CD4-positive, alpha-beta T cell treated with Interleukin-15 for 4 hours (primary cell): ENCODE measurements at regions not wholly inside any gene's neighbourhood (a gene's known extent, or its start where the extent isn't known, plus 50 kb on each side); places are given as distances from the start of the nearest gene placed in this dataset.

Experiments
- DNase-seq: peaks from one replicate; pipeline ENCODE4 v3.0.0-alpha.2; 2020; ENCODE audit warnings: low spot score

DNA sequence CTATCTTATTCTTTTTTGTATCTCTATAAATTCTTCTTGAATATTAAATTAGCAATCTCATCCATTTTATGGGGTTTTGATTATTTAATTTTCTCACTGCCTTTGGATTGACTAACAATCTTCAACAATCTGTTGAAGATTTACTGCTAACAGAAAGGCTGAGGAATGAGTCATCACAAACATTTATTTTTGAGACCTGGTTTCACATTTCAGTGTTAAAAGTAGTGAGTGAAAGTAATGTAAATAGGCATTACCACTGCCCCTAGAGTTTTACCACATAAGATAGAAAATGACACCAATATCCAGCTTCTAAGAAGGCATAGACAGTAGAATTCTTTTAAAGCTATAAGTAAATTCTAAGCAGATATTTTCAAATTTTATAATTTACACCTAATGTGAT is 472.8 kb downstream of the OLFM4 start:
- no peak for DNase-seq

DNA sequence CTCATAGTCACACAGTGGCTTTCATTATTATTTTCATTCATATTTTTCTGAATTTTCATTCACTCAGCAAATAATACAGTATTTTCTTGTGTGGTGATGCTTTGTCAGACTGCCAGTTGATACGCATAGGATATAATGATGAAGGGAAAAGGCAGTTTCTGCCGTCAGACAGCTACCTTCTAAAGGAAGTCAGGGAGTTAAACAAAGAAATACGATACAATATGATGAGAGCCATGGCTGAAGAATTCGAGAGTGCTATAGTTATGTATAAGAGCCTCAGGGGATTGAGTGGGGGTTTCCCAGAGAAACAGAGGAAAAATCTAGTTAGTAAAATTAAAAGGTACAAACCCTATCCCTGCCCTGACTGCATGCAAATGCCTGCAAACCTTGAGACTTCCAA is 479.1 kb downstream of the OLFM4 start:
- DNase-seq: no peak

DNA sequence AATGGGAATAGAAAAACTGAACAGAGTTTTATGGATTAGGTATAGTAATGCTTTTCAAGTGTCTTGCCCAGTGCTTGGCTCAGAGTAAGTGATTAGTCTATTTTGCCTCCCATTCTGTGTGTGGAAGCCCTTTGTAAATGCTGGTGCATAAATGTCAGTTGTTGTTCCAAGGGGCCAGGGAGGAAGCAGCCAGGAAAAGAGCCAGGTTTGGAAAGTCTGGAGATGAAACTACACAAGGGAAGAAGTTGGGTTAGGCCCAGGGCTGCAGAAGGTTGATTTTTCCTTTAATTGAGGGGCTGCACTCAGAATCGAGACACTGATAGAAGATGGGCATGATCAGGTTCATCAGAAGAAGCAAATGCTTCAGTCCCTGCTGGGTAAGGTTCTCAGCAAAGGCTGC is 484.0 kb downstream of the OLFM4 start:
- DNase-seq: no peak

DNA sequence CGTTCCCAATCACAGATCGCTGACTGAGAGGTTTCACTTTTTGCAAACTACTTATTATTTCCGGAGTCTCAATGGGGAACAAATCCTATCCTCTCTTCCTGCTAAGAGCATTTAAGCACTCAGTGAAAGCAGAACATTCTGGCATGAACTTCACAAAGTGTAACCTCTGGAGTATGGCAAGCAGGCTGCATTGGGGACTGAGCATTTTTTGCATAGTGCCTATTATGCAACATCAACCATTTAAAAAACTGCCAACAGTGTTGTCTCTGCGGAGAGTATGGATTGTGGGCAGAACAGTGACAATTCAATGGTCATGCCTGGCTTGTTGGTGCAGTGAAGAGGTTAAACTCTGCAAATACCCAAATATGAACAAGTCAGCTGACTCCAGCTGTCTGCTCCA is 484.6 kb downstream of the OLFM4 start:
- no peak for DNase-seq

DNA sequence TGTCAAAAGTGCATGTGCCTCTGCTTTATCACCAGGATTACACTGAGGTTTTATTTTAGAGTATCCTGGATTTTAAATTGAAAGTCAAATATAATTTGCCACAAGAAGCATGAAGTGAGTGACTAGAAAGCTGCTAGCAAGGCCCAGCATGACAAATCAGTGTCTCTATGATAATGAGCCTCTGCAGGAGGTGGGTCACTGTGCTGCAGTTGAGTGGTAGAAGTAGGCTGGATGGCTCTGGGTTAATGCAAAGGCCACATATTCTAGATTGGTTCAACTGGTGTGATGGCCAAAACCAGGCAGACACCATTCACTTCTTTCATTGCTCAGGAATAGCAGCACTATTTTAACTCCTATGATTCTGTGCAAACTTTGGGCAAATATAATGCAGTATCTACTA is 491.5 kb downstream of the OLFM4 start:
- no peak for DNase-seq

DNA sequence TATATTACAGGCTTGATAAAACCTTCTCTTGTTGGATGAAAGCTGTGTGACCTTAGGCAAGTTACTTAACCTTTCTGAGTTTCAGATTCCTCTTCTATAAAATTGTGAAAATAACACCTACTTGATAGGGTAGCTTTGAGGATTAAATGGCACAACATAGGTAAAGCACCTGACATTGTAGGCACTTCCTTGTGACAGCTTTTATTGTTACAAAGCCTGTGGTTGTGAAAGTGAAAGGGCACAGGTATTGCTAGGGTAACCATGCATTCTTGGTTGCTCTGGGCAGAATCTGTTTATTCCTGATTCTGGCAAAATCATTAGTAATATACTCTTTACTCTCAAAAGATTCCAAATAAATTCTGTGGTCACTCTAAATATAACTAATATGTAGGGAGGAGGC is 493.4 kb downstream of the OLFM4 start:
- DNase-seq: no peak

DNA sequence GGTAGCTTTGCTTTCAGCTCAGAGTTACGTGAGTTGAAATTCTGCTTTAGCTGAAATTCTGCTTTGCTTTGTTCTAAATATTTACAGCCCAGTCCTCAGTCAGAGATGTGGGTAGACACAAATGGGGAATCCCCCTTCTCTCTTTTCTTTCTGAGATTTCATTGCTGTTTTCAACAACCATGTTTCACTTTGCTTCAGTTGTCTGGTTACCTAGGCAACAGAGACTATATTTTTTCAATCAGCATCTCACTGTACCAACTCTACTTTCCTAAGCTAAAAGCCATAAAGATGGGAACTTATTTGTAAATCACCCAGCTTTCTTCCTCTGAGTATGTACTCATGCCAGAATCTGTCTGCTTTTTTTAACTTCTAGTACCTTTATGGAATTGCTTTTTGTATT is 509.0 kb downstream of the OLFM4 start:
- no peak for DNase-seq

DNA sequence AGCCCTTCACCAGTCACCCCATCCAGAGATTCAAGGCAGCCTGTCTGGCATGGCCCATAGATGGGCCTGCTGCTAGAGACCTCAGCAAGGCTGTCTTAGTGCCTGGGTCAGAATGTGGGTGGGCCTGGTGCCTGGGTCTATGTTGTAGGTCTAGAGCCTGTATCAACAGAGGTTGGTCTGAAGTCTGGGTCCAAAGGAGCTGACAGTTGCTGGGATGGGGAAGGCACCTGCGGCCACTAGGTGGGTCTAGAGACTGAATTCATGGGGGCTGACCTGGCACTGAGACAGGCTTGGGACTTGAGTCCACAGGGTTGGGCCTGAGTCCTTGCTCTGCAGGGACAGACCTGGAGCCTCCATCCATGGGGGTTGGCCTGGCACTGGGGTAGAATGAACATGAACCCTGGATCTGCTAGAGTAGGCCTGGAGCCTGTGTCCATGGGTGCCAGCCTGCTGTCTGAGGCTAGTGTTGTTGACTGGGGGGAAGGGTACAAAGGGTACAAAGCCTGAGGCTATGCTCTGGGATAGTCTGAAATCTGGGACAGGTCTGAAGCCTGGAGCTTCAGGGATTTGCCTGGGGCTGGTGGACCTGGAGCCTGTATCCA is 516.8 kb downstream of the OLFM4 start:
- no peak for DNase-seq

DNA sequence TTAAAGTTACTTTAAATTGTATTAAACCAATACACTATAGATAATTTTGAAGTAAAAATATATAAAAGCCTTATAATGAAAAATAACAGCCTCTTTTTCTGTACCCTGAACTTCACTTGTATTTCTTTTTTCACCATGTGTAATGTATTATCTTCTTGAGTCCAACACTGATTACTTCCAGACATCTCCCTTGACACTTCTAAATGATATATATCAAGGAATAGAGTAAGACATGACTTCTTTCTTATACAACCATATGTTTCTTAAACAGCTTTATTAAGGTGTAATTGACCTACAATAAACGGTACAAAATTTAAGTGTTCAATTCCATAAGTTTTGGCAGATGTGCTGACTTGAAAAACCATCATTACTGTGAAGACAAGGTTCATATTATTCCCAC is 531.9 kb downstream of the OLFM4 start:
- no peak for DNase-seq

DNA sequence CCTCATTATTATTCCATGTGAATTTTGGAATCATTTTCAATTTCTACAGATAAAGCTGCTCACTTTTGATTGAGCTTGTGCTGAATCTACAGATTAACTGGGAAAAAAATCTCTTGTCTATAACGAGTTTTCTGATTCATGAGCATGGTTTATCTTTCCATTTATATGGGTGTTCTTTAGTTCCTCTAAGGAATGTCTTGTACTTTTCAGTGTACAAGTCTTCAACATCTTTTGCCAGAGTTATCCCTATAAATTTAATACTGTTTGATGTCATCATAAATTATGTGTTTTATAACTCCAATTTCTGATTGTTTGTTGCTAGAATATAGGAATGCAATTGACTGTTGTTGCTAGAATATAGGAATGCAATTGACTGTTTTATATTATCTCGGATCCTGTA is 533.8 kb downstream of the OLFM4 start:
- no peak for DNase-seq

DNA sequence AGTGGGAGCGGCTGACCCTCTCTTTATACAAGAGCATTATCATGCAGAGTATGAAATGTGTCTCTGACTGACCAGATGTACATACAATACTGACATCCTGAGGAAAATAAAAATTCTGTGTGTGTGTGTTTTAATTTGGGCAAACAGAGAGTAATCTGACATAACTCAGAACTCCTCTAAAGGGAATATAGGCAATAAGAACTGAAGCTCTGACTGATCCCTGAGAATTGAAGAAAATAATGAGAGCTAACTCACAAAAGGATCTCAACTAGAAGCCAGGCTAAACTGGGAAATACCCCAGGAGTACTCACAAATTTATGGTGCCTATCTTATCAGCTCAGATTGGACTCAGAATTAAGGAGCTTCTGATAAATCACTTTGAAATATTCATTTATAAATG is 539.9 kb downstream of the OLFM4 start:
- no peak for DNase-seq

DNA sequence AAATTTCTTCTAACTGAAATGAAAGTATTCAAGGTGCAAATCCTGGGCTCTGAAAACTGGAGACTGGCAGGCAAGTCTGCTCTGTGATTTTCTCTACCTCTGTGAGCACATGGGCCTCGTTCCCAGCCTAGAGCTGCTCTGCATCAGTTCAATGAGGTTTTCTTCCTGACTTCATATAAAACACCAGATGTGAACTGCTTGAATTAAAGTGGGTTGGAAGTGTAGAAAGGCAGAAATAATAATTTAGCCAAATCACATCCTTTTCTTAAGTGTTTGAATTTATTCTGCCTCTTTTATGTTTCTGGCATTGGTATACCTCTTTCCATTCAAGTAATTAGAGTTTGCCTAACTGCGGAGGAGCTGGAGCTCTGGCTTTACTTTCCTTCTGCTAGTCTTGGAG is 540.8 kb downstream of the OLFM4 start:
- DNase-seq: no peak

DNA sequence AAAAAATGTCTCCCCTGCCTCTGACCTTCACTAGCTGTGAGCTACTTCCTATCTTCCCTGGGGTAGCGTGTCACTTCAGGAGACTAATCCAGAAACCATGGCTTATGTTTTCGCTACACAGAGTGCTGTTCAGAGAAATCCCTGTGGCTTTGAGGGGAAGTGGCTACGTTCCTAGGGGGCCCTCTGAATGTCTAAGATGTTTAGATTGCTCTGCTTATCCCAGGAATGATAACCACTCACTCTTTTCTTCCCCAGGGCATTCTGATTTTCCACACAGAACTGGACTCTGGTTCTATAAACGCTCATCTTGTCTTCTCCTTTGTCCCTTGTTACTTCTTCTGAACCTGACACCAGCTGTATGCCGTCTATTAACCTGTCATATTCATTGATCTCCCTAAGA is 572.5 kb downstream of the OLFM4 start:
- no peak for DNase-seq

DNA sequence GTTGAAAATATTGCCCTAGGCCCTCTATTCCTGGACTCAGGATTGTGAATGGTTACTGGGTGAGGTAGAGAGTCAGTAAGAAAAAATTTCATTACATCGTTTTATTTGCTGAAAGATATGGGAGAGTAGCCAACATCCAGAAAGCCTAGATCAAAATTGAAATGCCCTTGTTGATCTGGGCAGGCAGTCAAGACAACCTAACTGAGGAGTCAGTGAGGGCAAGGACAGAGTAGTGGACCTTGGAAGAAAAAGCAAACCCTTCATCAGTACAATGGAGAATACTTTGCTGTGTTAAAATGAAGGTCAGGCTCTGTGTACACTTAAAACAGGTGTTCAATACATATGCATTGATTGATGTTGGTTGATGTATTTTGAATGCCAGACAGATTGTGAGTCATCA is 576.7 kb downstream of the OLFM4 start:
- no peak for DNase-seq

DNA sequence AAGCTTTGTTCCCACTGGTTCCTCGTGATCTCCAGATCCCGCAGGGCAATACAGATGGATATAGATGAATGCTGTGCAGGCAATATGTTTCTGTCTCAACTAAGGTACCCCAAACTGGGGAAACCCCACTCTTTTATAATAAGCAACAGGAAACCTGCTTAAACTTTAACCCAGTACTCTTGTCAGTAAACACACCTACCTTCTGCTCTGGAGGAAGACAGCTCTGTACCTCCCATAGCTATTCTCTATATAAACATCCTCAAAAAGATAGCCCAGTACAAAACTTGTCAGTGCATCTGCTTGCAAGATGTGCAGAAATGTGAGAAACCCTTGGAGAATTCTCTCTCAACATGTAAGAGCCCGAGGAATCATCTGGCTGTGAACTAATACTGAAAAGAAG is 583.6 kb downstream of the OLFM4 start:
- DNase-seq: no peak

DNA sequence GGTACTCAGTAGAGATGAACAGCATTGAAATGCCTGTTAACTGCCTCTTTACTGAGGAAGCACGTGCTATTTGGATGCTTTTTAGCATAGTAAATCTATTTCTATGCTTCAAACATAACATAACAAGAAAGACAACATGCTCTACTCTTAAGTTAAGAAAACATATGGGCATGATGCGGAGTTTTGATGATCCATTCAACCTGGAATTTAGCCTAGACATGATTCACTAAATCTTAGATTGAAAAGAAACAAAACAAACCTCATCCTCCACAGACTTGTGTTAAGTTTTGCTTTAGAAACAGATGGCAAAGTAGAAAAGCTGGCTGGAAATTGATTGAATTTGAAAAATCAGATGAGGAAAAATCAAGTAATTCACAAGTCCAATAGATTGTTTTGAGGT is 593.8 kb downstream of the OLFM4 start:
- no peak for DNase-seq

DNA sequence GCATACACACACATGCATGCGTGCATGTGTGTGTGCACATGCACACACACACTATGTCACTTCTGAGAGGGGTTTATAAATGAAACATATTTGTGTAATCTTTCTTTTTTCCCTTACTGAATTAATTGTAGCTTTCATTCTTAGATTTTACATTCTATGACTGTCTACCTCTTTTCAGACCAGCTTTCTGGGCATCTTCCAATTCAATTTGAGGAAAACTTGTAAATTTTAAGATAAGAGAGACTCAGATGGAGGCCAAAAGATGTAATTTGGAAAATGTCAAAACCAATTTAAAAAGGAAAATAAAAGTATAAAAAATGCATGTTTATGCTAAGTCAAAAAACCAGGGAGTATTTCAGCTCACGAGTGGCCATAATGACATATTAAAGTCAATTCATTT is 594.5 kb downstream of the OLFM4 start:
- no peak for DNase-seq

DNA sequence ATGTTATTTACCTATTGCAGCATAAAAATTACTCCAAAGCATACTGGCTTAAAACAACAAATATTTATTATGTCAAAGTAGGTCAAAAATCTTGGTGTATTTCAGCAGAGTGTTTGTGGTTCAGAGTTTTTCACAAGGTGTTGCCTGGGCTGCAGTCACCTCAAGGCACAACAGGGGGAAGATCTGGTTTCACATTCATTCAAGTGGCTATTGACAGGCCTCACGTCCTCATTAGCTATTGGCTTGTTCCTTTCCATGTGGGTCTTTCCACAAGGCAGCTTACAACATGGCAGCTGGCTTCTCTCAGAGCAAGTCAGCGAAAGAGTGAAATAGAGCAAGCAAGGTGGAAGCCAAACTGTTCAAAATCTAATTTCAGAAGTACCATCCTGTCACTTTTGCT is 602.9 kb downstream of the OLFM4 start:
- no peak for DNase-seq

DNA sequence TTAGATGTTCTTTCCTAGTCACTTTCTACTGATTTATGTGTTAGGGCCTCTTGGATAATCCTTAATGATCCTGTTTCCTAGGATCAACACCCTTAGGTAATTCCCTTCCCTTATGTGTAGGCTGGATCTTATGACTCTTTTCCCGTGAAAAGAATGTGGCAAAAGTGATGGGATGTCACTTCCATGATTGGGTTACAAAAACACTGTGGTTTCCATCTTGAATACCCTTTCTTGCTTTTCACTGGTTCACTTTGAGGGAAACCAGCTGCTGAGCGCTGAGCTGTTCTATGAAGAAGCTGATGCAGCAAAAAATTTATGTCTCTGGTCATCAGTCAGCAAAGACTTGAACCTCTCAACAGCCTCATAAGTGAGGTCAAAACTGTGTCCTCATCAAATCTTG is 609.4 kb downstream of the OLFM4 start:
- no peak for DNase-seq

DNA sequence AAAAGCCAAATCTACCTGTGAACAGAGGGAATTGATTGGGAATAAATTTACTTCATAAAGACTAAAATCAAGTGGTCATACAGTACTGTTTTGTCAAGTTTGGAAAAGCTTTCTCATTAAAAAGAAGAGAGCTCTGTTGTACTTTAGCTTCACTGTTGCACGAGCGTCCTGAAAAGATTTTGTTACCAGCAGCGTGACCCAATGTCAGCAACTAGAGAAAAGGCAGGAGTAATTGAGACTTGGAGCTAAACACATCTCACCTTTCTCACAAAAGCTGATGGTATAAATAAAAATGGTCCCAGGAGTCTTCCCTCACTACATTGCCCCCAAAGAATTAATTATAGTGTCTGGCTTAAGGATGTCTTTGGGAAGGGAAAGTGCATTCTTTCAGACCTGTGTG is 613.7 kb downstream of the OLFM4 start:
- DNase-seq: no peak

DNA sequence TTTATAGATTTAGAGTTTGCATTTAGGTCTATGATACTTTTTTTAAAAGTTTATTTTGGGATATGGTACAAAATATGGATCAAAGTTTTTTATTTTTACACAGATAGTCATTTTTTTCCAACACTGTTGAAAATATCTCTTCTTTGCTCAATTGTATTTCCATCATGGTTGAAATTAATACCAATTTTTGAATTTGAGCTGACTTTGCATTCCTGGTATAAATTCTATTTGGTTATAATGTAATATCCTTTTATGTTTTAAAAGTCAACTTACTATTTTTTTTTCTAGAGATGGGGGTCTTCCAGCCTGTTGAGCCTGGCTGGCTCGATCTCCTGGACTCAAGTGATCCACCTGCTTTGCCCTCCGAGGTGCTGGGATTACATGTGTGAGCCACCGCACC is 620.1 kb downstream of the OLFM4 start:
- DNase-seq: no peak

DNA sequence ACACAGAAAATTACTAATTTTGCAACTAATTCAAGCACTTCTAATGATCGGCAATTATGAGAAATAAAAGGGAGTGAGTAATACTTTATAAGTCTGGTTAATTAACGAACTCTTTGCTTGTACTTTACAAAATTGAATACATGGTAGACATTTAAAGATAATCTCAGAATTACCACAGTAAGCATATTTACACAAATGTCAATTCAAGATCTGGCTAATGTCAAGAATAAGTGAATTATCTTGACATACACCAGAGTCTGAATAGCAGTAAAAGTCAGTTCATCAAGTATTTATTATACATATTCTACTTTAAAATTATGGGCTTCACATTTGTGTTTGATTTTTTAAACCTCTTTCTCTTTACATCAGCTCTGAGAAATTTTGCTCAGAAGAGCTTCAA is 643.4 kb downstream of the OLFM4 start:
- DNase-seq: no peak

DNA sequence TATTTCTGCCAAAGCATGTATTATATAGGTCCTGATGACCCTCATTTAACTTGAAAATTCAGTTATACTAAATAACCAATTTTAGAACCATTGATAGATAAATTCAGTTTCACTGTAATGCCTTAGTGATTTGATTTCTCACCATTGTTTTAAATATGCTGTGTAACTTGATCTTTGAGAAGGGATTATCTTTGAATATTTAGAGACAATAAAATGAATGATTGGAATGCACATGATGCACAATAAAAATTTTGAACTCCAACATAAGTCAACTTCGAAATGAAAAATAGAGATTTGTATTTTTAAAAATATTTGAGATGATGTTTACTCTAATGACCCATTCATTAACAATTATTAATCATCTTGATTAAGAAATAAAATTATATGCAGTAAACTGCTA is 654.5 kb downstream of the OLFM4 start:
- no peak for DNase-seq

DNA sequence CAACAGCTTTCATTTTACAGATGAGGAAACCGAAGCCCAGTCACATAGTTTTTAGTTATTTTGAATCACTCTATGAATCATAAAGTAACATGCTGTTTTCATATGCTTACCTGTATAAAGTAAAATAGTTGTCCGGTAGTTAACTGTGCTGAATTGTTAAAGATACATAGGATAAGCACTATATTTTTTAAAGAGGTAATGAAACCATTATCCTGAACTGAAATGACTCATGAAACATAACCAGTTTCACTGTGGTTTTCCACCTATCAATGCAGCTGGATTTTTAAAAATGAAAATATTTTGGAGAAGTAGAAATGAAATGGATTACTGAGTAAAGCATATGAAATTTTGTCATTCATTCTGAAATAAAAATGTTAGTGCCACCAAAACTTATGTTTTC is 655.0 kb downstream of the OLFM4 start:
- no peak for DNase-seq

DNA sequence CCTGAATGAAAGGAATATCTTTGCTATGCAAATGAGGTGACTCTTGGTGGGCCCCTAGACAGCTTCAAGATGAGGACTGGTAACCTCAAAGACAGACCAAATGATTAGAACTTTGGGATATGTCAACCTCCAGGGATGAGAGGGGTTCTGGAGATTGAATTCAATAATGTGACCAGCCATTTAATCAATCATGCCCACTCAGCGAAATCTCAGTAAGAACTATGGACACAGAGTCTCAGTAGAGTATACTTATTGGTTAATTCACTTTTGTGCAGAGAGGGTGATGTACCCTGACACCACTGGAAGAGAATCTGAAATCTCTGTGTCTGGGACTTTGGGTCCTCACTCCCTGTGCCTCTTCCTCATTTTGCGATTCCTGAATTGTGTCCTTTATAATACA is 662.8 kb downstream of the OLFM4 start:
- no peak for DNase-seq
